H1 (cell line): ENCODE measurements at regions not wholly inside any gene's neighbourhood (a gene's known extent, or its start where the extent isn't known, plus 50 kb on each side); places are given as distances from the start of the nearest gene placed in this dataset.

Experiments used
- BACH1 ChIP-seq: IDR thresholded peaks from 2 replicates; pipeline ENCODE4 v1.6.1; 2012; ENCODE audit warnings: low read length, improper control_type of control experiment
- CEBPB ChIP-seq: IDR thresholded peaks from 2 replicates; pipeline ENCODE4 v1.6.1; 2012; ENCODE audit warnings: low read depth, low read length
- EZH2 ChIP-seq: fragments of 200-600 bp; sonication (generic); IDR thresholded peaks from 2 replicates; pipeline ENCODE4 v1.7.1; 2012; ENCODE audit warnings: low read depth, mild to moderate bottlenecking, moderate library complexity, low read length, inconsistent platforms; ENCODE audit not compliant: severe bottlenecking
- FOSL1 ChIP-seq: IDR thresholded peaks from 2 replicates; pipeline ENCODE4 v1.6.1; 2011; ENCODE audit warnings: mild to moderate bottlenecking, low read depth, low read length, moderate library complexity; ENCODE audit not compliant: insufficient read depth
- RNF2 ChIP-seq: fragments of 200-900, 300-1000 bp; sonication (generic); IDR thresholded peaks from 2 replicates; pipeline ENCODE4 v1.7.1; 2016; ENCODE audit warnings: borderline replicate concordance, low read depth, mild to moderate bottlenecking, antibody characterized with exemption, low read length; ENCODE audit not compliant: poor library complexity, severe bottlenecking; ENCODE audit errors: missing control alignments
- TAF7 ChIP-seq: optimal IDR thresholded peaks from 2 replicates; pipeline ENCODE3; 2011; ENCODE audit warnings: low read depth, mild to moderate bottlenecking, inconsistent platforms, low read length, moderate library complexity, borderline replicate concordance

GRCh38 chr4:85058551-85058950, 92.1 kb upstream of the WDFY3 start (continued):
- TF ChIP-seq FOSL1 (no peak), TAF7 (no peak), CEBPB (no peak), BACH1 (no peak), RNF2 (no peak), EZH2 (no peak)
